GM12874 (cell line): ENCODE measurements at regions not wholly inside any gene's neighbourhood (a gene's known extent, or its start where the extent isn't known, plus 50 kb on each side); places are given as distances from the start of the nearest gene placed in this dataset.

Source experiments
- CTCF ChIP-seq: IDR thresholded peaks from 2 replicates; pipeline ENCODE4 v1.5.1; 2011; ENCODE audit warnings: low read depth, mild to moderate bottlenecking, control low read depth, low read length, moderate library complexity; ENCODE audit not compliant: insufficient read depth

GRCh38 chr7:25385506-25386136 lies 157.3 kb upstream of the NPVF start:
- TF ChIP-seq CTCF, result no peak

GRCh38 chr7:25386311-25386744 lies 158.0 kb upstream of the NPVF start:
- TF ChIP-seq CTCF, result no peak

- TF ChIP-seq CTCF, result no peak
Measured at GRCh38 chr7:25388681-25389080, 160.4 kb upstream of the NPVF start.

- 0 out of 2 replicates have a peak, but pooled peaks have one; percentile 23 for TF ChIP-seq CTCF
Measured at GRCh38 chr7:25389489-25390106, 161.3 kb upstream of the NPVF start.

- TF ChIP-seq CTCF, result no peak
Measured at GRCh38 chr7:25391295-25391861, 163.1 kb upstream of the NPVF start.

GRCh38 chr7:25391961-25392587 lies 163.8 kb upstream of the NPVF start:
- no peak for TF ChIP-seq CTCF

- no peak for TF ChIP-seq CTCF
Measured at GRCh38 chr7:25392588-25393338, 164.5 kb upstream of the NPVF start.
